Muscle of back (tissue), 3 donors: ENCODE measurements at regions not wholly inside any gene's neighbourhood (a gene's known extent, or its start where the extent isn't known, plus 50 kb on each side); places are given as distances from the start of the nearest gene placed in this dataset.

ENCODE experiments used
- DNase-seq, 3 donors: peaks; one replicate each; pipeline versions ENCODE4 v3.0.0 to v3.0.0-alpha.2; 2013

DNA sequence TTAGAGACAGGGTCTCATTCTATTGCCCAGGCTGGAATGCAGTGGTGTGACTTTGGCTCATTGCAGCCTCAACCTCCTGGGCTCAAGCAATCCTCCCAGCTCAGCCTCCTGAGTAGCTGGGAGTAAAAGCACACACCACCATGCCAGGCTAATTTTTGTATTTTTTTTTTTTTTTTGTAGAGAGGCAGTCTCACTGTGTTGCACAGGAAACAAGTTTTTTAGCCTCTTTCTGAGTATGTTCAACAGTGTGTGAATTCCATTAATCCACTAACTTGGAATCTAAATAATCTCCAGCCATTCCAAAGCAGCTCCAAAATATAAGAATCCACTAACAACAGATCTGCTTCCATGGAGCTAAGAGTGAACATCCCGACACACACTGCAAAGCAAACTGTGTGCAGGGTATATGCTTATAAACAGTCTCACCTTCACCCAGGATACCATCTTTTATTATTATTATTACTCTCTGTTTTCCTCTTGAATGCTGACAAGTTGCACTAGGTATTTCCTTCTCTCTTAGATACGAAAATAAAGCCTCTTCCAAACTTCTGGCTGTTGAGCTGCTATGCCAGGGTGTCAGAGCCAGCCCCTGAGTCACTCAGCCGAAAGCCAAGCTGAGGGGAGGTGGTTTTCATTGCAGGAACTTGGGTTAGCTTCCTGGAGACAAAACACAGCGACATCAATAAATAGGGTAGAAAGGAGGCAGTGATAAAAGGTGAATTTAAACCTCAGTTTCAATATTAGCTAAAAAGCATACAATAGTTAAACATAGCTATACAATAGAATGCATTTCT lies 264.9 kb downstream of the HIVEP2 start:
- no peak for DNase-seq

- DNase-seq = no peak
These were observed 263.9 kb downstream of the HIVEP2 start for GRCh38 chr6:142681099-142681498.

- no peak for DNase-seq
These were observed 262.0 kb downstream of the HIVEP2 start for GRCh38 chr6:142682985-142683384.

DNA sequence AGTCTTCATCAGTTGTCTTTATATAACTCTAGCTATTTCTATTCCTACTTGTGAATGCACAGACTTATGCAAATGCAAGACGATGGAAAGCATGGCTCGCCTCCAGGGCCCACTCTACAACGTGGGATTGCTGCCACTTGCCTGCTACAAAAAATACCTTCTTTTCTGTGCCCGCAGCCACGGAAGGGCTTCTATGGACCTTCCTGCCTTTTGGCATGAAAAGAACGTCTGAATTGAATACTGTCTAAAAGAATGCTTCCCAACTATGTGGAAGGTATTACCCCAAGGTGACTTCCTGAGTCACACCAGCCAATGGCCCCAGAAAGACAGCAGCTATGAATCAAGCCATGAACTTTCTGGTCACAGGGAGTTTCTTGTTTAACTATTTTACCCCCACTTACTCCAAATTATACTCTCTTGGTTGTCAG lies 261.2 kb downstream of the HIVEP2 start:
- DNase-seq = no peak

DNA sequence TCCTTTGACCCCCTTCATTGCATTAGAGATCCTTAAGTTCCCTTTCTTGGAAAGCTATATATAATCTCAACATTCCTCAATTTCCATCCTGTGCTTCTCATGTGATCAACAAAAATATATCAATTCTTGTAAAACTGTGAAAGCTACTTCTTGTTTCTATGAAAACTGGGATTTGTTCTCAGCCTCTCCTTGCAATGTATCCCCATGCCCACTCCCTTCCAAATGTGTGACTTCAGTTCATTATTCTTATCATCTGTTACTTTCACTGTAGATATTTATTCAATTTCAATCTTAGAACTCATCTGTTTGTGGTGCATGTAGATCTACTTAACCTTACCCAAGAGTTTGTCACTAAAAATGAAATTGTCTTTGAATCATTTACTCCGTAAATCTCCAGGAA lies 260.6 kb downstream of the HIVEP2 start:
- no peak for DNase-seq

GRCh38 chr6:142685852-142686506 lies 259.0 kb downstream of the HIVEP2 start:
- no peak for DNase-seq

- DNase-seq = peak in 1 of 3 donors; percentile 61
These were observed 258.5 kb downstream of the HIVEP2 start for GRCh38 chr6:142686507-142686887.

DNA sequence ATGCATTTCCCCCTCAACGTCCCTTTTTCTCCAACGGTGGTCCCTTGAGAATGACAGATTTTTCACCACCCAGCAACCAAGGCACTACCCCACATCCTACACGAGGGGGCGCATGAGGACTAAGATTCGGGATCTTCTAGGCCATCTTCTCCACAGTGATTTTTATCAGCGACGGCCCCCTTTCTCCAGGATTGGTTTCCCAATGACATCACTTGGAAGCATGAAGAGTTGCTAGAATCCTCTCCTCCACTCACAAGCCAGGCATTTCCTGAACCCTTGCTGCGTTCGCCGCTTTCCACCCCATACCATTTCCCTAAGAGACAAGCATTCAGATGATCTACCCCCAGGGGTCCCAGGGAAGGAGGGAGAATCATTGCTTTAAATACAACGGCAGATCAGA lies 252.0 kb downstream of the HIVEP2 start:
- DNase-seq = peak; percentile 83 to 91 (median 91)

DNA sequence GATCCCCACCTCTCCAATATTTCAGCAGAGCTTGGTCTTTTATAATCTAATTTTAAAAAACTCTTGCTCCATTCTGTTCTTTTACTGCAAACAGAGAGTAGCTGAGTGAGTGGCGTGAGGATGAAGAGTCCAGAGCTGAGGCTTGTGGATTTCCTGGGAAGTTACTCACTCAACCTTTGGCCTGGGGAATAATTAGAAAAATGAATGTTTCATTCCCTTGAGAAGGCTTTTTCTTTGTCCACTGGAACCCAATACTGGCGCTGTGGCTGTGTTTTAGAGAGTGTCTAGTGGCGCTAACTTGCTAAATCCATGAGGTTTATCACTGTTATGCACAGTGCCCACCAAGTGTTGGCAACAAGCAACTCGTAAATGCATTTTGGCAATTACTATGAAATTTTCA lies 251.5 kb downstream of the HIVEP2 start:
- DNase-seq = no peak

DNA sequence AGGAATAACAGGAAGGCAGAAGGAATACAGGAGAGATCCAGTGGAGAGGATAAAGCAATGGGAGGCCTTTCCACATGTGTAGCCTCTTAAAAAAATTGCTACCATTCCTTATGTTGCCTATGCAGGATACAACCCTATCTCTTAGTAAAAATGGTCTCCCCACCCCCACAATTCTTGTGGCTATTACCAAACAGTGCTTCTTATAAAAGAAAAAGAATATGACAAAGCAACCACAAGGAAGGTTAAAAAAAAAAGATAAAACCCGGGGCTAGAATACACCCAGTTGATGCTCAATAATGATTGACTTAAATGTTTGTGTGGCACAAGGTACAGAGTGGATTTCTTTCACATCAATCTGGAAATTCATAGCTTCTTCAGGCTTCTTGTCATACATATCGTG lies 250.9 kb downstream of the HIVEP2 start:
- DNase-seq = no peak

- DNase-seq = peak; percentile 76 to 94 (median 90)
These were observed 250.0 kb downstream of the HIVEP2 start for GRCh38 chr6:142695016-142695415.

- DNase-seq = peak in 1 of 3 donors; percentile 64
These were observed 248.6 kb downstream of the HIVEP2 start for GRCh38 chr6:142696123-142697000.

GRCh38 chr6:142697001-142697335 lies 248.0 kb downstream of the HIVEP2 start:
- no peak for DNase-seq

DNA sequence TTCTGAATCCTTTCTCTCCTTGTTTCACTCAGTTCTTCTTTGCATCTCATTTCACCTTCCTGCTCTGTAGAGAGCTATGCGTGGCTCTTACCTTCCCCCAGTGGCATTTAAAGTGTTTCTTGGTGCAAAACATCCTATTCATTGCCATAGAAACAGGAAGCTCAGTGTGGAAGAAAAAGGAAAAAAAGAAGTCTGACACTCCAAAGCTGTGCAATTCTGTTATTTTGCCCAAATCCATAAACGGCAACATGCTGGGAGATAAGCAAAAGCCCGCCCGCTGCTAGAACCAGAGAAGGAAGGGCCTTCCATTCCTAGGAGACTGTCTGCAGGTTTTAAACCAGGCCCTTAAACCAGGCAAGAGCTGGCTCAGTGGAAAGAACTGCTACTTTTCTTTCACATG lies 247.1 kb downstream of the HIVEP2 start:
- DNase-seq = peak in 1 of 3 donors; percentile 62

- DNase-seq = no peak
These were observed 246.2 kb downstream of the HIVEP2 start for GRCh38 chr6:142698751-142699150.

DNA sequence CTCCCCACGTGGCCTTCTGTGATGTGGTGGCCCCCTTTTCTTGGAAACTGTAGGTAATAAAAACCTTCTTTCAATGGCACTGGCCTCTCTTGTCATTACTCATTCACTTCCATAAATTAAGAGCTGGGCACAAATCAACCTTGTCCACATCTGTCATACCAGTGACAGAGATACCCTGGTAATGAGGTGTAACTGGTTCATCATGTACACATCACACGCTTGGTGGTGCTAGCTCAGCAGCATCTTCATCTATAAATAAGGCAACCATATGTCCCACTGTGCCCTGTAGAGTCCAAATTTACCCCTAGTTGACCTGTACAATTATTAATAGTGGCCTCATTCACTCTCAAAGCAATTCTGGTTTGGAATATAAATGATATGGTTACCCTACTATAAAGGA lies 245.6 kb downstream of the HIVEP2 start:
- no peak for DNase-seq

- DNase-seq = no peak
These were observed 244.9 kb downstream of the HIVEP2 start for GRCh38 chr6:142700032-142700431.

GRCh38 chr6:142700671-142701312 lies 244.2 kb downstream of the HIVEP2 start:
- no peak for DNase-seq
